NCI-H1092 treated with DMSO at 0.1 percent for 48 hours (cell line): ENCODE measurements at regions not wholly inside any gene's neighbourhood (a gene's known extent, or its start where the extent isn't known, plus 50 kb on each side); places are given as distances from the start of the nearest gene placed in this dataset.
"Not testable (repeated sequence)": the region's sequence is repeated elsewhere in the genome, so short reads cannot be mapped to it uniquely, and the experiment has no call there.

Experiments
- DNase-seq: peaks from one replicate; lab custom pipeline; 2025; lab: John Stamatoyannopoulos, UW

DNA sequence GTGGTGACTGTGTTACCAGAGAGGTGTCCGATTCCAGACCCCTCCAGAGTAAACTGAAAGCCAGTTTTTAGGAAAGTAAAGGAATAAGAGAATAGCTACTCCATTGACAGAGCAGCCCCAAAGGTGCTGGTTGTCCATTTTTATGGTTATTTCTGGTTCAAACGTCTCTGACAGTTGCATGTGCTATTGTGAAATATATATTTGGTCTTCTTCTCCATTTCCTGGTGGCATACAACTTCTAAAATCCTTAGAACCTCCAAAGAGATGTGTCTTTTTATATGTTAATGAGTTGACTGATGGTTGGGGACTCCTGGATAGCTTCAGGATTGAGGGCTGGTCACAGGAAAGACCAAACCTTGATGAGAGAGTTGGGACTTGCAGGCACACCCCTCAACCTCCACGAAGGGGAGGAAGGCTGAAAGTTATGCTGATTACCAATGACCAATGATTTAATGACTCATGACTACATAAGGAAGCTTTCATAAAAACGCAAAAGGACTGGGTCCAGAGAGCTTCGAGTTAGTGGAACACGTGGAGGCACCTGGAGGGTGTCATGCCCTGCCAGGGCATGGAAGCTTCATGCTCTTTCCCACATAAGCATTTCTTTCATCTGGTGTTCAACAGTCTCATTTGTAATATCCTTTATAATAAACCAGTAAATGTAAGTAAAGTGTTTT, 100.7 kb downstream of the SLC16A1 start:
- no peak for DNase-seq

DNA sequence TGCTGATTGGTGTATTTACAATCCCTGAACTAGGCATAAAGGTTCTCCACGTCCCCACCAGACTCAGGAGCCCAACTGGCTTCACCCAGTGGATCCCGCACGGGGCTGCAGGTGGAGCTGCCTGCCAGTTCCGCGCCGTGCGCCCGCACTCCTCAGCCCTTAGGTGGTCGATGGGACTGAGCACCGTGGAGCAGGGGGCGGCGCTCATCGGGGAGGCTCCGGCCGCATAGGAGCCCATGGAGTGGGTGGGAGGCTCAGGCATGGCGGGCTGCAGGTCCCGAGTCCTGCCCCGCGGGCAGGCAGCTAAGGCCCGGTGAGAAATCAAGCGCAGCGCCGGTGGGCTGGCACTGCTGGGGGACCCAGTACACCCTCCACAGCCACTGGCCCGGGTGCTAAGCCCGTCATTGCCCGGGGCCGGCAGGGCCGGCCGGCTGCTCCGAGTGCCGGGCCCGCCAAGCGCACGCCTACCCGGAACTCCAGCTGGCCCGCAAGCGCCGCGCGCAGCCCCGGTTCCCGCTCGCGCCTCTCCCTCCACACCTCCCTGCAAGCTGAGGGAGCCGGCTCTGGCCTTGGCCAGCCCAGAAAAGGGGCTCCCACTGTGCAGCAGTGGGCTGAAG, 101.5 kb downstream of the SLC16A1 start:
- DNase-seq: not testable (repeated sequence)

DNA sequence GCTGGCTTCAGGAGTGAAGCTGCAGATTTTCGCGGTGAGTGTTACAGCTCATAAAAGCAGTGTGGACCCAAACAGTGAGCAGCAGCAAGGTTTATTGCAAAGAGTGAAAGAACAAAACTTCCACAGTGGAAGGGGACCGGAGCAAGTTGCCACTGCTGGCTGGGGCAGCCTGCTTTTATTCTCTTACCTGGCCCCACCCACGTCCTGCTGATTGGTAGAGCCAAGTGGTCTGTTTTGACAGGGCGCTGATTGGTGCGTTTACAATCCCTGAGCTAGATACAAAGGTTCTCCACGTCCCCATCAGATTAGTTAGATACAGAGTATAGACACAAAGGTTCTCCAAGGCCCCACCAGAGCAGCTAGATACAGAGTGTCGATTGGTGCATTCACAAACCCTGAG, 102.1 kb downstream of the SLC16A1 start:
- not testable (repeated sequence) for DNase-seq

DNA sequence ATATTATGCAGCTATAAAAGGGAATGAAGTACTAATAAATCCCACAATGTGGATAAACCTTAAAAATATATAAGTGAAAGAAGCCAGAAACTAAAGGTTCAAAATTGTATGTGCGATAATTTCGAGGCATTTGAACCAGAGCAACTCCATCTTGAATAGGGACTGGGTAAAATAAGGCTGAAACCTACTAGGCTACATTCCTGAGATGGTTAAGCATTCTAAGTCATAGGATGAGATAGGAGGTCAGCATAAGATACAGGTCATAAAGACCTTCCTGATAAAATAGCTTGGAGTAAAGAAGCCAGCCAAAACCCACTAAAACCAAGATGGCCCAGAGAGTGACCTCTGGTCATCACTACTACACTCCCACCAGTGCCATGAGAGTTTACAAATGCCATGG, 103.1 kb downstream of the SLC16A1 start:
- no peak for DNase-seq

DNA sequence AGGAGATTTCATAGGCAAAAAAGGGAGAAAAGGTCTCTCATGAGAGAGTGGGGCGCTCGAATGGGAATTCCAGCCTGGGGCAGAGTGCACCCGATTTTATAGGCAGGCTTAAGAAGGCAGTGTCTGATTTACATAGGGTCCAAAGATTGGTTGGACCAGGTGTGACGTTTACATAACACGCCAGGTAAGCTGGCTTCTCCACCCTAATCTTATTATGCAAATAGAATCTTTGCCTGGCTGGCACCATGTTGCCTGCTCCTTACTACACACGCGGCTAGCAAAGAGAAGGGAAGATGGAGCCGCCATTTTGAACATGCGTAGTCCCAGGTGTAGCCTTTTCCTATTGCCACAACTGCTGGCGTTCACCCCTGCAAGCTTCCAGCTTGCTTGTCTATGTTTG, 103.7 kb downstream of the SLC16A1 start:
- DNase-seq: no peak

DNA sequence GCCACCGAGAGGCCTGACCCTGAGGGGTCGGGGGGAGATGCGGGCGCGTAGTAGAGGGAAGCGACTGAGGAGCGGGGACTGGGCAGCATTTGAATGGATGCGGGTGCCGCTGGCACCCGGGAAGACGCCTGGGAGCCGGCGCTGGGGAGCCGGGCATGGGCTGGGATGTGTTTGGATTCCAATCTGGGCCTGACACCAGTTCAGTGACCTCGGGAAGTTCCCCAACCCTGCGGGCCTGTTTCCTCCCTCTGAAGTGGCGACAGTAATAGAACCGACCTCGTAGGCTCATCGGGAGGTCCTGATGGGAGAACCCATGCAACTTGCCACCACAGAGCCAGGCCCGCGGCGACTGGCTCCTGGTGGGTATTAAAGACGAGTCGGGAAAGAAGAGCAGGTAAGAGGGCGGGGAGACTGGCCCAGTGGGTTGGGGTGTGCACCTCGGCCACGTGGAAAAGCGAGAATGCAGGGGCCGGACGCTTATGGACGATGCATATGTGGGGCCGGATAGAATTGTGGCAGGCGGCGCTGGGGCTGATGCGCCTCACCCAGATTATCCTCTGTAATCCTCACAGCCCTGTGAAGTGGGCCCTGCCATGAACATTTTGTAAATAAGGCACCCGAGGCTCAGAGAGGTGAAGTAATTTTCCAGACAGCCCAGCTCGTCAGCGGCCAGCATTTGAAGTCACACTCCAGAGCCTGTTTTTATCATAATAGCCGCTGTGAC, 105.8 kb downstream of the SLC16A1 start:
- peak; percentile 22 for DNase-seq

DNA sequence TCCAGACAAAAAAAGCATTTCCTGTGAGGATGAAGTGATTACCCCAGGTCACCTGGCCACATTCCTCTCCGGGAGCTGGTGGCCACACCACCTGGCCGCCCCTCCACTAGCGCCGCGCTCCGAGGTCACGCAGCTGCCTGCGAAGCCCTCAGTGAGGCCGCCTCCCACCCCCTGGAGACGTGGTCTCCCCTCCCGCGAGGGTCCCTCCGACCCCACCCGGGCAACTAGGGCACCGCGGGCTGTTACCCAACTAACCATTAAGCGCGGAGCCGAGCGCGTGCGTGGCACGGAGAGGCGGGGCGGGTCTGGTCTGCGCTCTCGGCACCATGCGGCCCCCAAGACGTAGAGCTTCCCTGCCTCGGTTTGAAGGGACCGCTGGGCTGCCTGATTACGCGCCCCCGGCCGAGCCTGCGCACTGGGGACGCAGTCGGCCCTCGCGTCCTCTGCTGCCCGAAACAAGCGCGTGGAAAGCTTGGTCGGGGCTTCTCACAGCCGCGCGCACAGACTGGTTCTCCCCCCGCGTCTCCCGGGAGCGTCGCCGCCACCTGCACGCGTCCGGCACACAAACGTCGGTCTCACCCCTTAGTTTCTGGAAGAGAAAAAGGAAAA, 106.5 kb downstream of the SLC16A1 start:
- DNase-seq: peak; percentile 46

DNA sequence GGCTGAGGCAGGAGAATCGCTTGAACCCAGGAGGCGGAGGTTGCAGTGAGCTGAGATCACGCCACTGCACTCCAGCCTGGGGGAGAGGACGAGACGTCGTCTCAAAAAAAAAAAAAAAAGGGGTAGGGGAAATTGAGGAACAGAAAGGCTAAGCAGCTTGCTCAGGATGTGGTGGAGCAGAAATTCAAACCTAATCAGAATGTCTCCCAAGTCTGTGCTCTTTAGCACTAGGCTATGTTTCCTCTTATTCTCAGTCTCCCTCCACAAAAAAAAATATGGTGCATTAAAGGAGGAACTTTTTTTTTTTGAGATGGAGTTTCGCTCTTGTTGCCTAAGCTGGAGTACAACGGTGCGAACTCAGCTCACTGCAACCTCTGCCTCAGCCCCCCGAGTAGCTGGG, 114.2 kb downstream of the SLC16A1 start:
- DNase-seq: no peak

DNA sequence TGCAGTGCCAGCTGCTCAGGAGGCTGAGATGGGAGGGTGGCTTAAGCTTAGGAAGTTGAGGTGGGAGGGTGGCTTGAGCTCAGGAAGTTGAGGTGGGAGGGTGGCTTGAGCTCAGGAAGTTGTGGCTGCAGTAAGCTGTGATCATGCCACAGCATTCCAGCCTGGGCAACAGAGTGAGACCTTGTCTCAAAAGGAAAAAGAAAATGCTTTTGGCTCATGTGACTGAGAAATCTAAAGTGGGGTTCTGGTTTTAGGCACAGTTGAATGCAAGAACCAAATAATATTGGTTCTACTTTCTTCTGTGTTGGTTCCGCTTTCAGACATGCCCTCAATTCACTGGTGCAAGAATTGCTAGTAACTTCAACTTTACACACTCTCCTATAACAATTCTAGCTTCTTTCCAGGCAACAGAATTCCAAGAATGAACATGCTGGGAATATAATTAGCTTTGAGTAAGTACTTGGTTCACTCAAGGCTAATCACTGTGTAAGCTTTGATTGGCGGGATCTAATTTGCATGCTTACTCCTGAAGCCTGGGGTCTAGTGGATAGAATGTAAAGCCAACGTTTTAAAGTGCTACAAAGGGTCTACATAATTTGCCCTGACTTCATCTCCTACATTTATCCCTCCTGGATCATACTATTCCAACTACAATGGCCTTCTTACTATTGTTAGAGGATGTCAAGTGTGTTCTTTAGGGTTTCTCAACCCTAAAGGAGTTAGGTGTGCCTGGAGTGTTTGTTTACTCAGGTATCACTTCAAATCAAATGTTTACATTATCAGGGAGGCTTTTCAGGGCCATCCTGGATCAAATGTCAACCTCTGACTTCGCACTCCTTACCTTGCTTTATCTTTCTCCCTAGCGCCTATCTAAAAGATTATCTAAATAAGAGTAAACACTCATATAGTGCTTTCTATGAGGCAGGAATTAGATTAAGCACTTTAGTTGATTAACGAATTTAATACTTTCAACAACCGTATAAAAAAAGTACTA, 115.1 kb downstream of the SLC16A1 start:
- DNase-seq: no peak

DNA sequence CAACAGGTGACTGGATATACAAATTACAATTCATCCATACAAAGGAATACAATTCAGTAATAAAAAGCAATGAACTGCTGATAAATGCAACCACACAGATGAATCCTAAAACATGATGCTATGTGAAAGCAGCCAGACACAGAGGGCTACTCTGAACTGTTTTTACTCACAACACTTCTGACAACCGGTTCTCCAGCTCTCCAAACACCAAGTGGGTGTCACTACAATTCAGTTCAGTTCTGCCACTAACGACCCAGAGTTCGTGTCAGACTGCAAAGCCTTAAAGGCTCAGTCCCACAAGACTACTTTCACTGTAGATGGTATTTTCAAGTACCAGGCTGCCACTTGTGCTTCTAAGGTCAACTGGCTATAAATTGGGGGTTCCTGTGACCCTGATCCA, 119.4 kb downstream of the SLC16A1 start:
- DNase-seq: no peak

DNA sequence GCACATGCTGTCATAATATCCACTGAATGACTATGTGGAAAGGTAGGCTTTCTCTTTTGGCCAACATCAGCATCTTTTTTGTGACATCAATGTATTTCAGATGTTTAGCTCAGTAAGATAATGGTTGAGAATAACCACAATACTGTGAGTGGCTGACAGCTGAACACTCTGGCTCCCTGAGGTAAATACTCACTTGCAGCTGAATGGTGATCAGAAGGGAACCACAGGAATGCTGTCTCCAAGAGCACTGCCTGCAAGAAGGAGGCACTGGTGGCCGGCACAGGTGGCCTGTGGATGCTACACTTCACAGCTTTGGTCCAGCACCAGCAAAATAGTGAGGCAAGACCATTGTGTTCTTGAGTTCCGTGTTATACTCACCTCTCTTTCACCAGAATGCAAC, 118.7 kb upstream of the PPM1J start:
- no peak for DNase-seq

DNA sequence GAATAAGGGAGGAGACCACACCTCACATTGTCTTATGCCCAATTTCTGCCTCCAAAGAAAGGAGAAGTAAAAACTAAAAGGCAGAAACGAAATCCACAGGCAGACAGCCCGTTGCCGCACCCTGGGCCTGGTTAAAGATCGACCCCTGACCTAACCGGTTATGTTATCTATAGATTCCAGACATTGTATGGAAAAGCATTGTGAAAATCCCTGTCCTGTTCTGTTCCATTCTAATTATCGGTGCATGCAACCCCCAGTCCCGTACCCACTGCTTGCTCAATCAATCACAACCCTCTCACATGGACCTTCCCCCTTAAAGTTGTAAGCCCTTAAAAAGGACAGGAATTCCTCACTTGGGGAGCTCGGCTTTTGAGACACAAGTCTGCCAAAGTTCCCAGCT, 117.1 kb upstream of the PPM1J start:
- not testable (repeated sequence) for DNase-seq

DNA sequence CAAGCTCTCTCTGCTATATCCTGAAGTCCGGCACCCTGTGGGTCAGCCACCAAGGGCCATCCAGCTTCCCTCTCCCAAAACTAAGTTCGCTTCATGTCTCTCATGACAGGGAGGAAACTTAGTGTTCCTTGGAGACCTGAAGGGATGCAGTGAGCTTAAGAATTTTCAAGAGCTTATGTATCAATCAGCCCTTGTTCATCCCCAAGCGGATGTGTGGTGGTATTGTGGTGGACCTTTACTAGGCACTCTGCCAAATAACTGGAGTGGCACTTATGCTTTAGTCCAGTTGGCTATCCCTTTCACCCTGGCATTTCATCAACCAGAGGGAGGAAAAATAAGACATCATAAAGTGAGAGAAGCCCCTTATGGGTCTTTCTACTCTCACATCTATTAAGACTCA, 114.6 kb upstream of the PPM1J start:
- DNase-seq: not testable (repeated sequence)

DNA sequence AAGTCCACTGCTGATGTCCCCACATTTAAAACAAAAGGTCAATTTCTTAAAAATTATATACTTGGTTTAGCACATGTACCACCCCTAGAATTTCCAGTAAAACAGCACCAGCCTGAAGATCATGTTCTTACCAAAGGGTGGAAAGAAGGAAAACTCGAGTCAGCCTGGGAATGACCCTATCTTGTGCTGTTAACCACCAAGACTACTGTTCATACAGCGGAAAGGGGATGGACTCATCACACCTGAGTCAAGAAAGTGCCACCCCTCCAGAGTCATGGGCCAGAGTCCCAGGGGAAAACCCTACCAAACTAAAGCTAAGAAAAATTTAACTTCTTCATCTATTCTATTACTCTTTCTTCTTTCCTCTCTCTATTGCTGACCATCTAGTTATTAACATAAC, 113.6 kb upstream of the PPM1J start:
- DNase-seq: no peak

DNA sequence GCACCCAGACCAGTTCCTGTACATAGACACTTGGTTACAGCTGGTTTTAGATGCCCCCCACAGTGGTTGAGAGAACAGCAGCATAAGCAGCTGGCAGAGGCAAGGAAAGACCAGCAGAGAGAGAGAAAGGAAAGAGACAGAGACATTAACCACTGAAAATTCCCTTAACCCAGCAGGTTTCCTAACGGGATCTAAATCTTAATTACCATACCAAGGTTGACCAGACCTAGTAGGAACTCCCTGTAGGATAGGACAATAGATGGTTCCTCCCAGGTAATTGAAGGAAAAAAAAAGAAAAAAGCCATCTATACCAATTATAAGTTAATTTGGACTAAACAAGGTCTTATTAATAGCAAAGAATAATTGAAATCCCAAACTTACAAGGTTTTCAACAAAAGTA, 112.3 kb upstream of the PPM1J start:
- DNase-seq: not testable (repeated sequence)

DNA sequence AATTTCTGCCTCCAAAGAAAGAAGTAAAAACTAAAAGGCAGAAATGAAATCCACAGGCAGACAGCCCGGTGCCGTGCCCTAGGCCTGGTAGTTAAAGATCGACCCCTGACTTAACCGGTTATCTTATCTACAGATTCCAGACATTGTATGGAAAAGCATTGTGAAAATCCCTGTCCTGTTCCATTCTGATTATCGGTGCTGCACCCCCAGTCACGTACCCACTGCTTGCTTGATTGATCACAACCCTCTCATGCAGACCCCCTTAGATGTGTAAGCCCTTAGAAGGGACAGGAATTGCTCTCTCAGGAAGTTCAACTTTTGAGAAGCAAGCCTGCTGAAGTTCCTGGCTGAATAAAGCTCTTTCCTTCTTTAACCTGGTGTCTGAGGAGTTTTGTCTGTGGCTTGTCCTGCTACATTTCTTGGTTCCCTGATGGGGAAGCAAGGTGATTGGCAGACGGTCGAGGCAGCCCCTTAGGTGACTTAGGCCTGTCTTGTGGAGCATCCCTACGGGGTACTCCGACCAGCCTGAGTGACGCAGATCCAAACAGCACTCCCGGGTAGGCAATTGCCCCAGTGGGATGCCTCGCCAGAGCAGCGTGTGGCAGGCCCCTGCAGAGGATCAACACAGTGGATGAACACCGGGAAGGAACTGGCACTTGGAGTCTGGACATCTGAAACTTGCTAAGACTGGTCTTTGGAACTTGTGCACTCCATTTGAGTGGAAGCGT, 111.2 kb upstream of the PPM1J start:
- no peak for DNase-seq

DNA sequence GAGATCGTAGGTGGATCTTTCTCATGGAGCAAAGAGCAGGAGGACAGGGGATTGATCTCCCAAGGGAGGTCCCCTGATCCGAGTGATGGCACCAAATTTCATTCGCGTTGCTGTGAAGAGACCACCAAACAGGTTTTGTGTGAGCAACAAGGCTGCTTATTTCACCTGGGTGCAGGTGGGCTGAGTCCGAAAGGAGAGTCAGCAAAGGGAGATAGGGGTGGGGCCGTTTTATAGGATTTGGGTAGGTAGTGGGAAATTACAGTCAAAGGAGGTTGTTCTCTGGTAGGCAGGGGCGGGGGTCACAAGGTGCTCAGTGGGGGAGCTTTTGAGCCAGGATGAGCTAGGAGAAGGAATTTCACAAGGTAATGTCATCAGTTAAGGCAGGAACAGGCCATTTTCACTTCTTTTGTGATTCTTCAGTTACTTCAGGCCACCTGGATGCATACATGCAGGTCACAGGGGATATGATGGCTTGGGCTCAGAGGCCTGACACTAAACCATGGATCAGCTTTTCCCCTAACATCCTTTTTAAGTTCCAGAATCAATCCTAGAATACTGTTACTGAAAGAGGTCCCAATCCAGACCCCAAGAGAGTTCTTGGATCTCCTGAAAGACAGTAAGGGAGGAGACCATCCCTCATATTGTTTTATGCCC, 110.6 kb upstream of the PPM1J start:
- DNase-seq: not testable (repeated sequence)

DNA sequence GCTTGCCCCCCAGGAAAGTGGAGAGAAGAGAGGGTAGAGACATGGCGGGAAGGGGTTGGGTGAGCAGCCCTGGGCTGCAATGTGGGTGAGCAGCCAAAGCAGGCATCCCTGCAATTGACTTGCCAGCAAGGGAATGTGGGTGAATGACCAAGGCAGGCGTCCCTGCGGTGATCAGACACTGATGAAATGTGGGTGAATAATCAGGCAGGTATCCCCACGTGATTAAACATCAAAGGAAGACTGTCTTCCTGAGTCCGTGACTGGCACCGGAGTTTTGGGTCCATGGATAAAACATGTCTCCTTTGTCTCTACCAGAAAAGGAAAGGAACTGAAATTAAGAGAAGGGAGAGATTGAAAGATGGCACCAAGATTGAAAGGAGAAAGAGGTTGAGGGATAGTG, 109.9 kb upstream of the PPM1J start:
- DNase-seq: not testable (repeated sequence)

DNA sequence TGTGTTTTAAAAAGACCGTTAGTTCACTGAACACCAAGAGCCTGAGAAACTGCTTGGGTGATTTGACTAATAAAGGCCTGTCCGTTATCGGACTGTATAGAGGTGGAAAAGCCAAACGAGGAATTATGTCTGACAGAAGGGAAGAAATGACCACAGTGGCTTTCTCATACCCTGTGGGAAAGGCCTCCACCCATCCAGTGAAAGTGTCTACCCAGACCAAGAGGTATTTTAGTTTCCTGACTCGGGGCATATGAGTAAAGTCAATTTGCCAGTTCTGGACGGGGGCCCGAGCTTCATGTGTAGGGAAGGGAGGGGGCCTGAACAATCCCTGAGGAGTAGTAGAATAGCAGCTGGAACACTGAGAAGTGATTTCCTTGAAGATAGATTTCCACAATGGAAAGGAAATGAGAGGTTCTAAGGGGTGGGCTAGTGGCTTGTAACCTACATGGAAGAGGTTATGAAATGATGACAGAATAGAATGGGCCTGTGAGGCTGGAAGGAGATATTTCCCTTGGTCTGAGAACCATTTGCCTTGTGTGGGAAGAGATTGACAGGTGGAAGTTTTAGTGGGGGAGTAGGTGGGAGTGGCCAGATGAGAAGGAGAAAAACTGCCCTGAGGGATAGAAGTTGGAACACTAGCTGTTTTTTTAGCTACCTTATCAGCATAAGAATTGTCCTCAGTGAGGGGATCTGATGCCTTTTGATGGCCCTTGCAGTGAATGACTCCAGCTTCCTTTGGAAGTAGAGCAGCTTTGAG, 106.4 kb upstream of the PPM1J start:
- DNase-seq: not testable (repeated sequence)
